NCI-H2029 (cell line): ENCODE measurements at regions not wholly inside any gene's neighbourhood (a gene's known extent, or its start where the extent isn't known, plus 50 kb on each side); places are given as distances from the start of the nearest gene placed in this dataset.
"Not testable (repeated sequence)": the region's sequence is repeated elsewhere in the genome, so short reads cannot be mapped to it uniquely, and the experiment has no call there.

Source experiments
- DNase-seq: peaks from one replicate; lab custom pipeline; 2025; lab: John Stamatoyannopoulos, UW

DNA sequence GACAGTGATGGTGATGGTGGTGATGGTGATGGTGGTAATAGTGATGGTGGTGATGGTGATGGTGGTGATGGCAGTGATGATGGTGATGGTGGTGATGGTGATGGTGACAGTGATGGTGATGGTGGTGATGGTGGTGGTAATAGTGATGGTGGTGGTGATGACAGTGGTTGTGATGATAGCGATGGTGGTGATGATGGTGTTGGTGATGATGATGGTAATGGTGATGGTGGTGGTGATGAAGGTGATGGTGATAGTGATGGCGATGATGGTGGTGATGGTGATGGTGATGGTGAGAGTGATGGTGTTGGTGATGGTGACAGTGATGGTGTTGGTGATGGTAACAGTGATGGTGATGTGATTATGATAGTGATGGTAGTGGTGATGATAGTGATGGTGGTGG is 94.3 kb downstream of the ASB1 start:
- DNase-seq = no peak

DNA sequence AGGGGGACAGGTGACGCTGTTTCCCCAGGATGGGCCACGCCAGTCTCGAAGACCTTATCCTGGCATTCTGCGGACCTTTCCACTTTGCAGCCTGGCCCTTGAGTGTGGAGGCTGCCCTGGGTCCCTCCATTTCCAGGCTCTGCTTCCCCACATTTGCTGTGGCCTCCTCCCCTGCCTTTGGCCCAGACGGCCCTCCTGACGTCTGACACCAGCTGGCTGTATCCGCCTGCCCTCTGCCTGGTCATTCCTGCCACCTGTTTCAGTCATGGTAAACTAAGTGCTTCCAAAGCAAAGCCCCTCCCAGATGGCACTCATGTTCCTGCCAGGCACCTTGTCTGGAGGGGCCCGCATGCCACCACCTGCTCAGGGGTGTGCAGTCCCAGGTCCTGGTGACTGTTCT is 95.1 kb downstream of the ASB1 start:
- peak; percentile 26 for DNase-seq

DNA sequence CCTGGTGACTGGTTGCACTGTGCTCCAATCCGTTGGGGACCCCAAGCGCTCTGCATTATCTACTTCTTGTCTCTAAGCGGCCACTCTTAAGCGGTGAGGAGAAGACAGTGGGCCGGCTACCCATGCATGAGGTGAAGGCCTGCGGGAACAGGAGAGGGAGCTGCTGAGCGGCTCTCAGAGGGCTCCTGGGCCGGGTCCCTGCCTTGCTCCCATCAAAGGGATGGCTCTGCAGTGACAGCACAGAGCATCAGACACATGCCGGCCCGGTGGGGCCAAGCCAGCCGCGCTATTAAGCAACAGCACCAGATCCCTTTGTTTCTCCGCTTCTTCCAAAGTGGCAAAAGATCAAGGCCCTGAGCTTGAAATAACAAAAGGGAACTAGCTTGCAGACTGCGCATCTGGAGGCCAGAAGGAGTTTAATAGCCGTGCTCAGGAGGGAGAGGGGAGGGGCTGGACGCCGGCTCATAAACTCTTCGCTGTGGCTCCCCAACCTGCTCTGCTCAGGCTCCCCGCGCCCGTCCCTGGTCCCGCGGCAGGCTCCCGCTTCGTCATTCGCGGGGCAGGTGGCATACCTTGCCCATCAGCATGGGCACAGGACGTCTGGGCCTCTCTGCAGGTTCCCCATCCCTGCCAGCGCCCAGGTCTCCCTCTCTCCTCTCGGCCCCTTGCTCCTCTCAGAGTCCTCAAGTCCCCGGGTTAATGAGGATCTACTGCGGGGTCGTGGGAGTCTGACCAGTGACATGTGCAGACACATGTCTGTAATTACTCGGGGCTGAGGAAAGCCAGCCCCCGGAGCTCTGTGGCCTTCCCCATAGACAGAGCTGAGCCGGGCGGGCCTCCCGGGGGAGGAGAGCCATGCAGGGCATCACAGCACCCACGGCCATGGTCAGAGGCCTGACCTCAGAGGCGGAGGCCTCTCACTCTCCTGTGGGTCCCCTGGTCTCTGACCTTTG is 96.7 kb downstream of the ASB1 start:
- no peak for DNase-seq

DNA sequence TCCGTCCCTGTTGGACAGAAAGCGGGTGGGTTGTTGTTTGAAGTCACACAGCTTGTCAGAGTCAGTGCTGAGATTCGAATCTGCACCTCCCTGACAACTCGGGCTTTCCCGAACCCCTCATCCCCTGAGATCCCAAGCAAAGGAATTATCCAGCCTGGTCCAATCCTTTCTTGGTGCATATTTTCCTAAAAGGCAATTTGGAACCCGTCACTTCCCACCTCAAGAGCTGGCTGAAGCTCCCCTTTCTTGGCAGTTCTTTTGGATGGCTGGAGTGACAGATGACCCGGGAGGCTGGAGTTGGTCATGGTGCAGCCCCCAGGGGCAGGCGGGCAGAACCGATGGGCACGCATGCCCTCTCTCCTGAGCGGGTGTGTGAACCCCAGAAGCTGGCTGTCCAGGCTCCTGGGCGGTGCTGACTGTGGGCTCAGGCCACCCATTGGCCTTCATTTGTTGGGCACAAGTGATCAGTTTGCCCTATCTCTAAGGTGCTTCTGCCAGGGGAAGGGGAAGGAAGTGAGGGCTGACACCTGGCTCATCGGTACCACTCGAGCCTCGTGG is 97.8 kb downstream of the ASB1 start:
- no peak for DNase-seq

DNA sequence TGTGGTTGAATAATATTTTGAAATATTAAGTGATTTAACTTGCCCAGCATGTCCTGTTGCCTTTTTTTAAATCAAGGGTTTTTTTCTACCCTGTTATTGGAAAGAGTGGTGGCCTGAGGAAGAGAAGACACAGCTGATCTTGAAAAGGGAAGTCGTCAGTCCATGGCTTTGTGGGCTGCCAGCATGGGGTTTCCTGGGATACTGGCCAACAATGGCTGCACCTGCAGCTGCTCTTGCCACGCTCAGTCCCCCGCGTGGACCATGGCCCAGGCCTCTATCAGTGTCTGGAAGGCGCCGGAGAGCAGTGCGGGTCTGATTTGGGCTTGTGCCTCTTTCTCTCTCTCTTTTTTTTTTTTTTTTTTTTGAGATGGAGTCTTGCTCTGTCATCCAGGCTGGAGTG is 99.3 kb downstream of the ASB1 start:
- DNase-seq = no peak

DNA sequence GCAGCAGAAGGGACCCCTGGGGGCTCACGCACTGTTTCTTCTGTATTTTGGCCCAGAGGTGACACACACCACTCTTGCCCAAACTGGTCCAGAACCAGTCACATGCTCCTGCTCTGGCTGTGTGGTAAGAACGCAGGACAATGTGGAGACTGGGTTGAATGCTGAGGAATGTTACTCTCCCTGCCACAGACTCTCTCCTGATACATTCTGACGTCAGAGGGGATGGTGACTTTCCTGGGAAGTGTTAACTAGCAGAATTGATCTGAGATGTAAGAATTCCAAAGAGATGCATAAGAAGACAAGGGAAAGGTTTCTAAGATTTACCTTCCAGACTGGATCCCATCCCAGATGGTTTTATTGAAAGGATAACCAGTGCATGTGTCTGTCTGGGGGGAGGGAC is 100.8 kb downstream of the ASB1 start:
- DNase-seq = no peak

DNA sequence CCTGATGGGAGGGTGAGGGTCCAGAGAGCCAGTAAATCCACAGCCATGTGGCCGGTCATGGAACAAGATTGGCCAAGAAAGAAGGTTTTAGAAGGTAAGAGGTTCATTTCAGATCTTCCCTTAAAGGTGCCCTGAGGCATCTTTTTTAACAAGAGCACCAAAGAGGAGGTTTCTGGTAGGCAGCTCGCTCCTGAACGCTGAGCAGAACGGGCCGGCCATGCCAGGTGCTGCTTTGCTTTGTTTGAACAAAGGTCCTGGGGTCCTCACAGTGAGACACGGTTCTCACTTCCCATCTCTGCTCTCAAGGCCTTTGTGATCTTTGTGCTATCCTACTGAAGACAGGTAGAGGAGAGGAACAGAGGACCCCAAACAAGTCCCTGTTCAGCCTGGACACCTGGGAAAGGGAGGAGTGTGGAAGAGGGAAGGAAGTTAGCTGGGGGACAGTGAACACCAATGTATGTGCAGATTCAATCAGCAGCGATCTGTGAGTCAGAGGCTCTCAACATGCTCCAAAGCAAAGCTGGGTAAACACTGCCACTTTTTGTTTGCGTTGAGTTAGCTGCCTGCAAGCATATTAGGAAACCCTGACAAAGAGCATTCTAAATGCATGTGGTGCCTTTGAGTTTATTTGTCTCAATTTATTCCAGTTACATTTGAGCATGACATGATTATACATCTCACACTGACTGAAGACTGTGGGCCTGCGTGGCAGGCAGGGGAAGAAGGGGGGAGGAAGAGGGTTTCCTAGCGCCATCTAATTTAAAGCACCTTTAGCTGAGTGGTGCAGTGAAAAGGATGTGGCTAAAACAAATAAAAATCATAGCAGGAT is 102.4 kb downstream of the ASB1 start:
- peak; percentile 50 for DNase-seq

DNA sequence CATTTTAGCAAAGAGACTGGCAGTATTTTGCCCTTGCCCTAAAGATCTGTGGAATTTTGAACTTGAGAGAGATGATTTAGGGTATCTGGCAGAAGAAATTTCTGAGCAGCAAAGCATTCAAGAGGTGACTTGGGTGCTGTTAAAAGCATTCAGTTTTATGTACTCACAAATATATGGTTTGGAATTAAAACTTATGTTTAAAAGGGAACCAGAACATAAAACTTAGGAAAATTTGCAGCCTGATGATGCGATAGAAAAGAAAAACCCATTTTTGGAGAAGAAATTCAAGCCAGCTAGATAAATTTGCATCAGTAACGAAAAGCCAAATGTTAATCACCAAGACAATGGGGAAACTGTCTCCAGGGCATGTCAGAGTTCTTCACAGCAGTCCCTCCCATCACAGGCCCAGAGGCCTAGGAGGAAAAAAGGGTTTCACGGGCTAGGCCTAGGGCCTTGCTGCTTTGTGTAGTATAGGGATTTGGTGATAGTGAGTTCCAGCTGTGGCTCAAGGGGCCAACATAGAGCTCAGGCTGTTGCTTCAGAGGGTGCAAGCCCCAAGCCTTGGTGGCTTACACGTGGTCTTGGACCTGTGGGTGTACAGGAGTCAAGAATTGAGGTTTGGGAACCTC is 104.4 kb downstream of the ASB1 start:
- not testable (repeated sequence) for DNase-seq

DNA sequence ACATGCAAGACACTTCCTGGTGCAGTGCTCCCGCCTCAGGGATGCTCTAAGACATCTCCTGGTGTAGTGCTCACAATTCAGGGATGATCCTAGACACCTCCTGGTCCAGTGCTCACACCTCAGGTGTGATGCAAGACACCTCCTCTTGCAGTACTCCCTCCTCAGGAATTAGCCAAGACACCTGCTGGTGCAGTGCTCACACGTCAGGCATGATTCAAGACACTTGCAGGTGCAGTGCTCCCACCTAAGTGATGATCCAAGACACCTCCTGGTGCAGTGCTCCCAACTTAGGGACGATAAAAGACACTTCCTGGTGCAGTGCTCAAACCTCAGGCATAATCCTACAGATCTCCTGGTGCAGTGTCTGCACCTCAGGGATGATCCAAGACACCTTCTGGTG is 117.0 kb downstream of the ASB1 start:
- not testable (repeated sequence) for DNase-seq

DNA sequence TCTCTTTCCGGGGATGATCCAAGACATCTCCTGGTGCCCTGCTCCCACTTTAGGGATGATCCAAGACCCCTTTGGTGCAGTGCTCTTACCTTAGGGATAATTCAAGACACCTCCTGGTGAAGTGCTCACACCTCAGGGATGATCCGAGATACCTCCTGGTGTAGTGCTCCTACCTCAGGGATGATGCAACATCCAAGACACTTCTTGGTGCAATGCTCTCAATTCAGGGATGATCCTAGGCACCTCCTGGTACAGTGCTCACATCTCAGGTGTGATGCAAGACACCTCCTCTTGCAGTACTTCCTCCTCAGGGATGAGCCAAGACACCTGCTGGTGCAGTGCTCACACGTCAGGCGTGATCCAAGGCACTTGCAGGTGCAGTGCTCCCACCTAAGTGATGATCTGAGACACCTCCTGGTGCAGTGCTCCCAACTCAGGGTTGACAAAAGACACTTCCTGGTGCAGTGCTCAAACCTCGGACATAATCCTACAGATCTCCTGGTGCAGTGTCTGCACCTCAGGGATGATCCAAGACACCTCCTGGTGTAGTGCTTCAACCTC is 122.3 kb downstream of the ASB1 start:
- DNase-seq = no peak

DNA sequence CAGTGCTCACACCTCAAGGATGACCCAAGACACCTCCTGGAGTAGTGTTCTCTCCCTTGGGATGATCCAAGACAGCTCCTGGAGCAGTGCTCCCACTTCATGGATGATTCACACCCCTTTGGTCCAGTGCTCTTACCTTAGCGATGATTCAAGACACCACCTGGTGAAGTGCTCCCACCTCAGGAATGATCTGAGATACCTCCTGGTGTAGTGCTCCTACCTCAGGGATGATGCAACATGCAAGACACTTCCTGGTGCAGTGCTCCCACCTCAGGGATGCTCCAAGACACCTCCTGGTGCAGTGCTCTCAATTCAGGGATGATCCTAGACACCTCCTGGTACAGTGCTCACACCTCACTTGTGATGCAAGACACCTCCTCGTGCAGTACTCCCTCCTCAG is 123.1 kb downstream of the ASB1 start:
- no peak for DNase-seq

DNA sequence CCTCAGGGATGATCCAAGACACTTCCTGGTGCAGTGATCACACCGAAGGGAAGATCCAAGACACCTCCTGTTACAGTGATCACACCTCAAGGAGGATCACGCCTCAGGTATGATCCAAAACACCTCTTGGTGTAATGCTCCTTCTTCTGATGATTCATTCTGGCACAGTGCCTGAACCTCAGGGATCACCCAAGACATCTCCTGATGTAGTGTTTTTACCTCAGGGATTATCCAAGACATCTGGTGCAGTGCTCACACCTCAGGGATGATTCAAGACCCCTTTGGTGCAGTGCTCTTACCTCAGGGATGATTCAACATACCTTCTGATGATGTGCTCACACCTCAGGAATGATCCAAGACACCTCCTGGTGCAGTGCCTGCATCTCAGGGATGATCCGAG is 124.4 kb downstream of the ASB1 start:
- DNase-seq = no peak

DNA sequence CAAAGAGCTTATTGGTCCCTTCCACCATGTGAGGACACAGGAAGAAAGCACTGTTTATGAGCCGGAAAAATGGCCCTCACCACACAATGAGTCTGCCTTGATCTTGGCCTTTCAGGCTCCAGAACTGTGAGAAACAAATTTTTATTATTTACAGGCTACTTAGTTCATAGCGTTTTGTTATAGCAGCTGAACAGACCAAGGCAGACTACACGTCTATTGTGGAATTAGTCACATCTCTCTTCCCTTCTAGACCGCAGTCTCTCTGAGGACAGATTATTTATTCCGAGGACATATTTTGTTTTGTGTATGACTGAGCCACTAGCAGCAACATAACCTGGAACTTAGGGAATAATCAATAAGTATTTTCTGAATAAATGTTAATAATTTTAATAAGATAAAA is 125.5 kb downstream of the ASB1 start:
- no peak for DNase-seq

DNA sequence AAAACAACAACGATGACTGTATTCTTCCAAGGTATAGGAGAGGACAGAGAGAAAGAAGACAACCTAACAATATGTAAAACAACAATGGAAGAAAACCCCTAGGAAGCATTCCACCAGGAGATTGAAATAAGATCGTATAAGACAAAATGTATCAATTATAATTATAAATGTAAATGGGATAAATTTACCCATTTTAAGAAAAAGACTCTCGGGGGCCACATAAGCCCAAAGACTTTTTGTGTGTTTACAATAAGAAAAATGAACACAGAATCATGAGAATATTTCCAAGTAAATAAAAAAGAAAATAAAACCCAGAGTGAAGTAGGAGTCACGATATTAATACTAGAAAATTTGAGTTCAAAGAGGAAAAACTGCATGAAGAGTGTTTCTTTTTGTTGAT is 126.4 kb downstream of the ASB1 start:
- no peak for DNase-seq

DNA sequence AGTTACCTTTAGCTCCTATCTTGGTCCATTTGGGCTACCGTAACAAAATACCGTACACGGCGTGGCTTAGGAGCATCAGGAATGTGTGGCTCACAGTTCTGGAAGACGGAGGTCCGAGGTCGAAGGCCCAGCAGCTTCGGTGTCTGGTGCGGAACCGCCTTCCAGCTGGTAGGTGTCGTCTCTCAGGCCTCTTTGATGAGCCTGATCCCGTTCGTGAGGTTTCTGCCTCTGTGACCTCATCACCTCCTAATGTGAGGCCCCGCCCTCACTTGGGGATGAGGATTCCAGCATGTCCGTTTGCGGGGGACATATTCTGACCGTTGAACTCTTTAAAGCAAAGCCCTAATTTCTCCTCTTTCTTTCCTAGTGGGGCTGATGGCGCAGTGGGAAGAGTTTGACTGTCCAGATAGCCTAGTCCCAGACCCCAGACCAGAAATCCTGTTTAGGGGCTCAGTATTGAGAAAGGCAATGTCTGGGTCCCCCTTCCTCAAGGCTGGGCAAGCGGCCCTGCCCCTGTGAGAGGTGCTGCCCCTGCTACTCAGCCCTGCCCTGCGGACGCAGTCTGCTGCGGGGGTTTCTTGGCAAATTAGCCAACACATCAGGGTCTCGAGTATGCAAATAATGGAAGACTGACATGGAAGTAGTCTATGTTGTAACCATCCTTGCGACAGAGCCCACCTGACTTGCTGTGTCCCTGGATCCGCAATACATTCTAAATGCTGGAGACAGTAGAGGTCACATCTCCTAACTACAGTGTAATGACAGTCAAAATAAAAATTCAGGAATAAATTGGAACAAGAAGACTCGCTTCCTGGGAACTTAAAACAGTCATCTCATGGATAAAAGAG is 128.0 kb downstream of the ASB1 start:
- no peak for DNase-seq

DNA sequence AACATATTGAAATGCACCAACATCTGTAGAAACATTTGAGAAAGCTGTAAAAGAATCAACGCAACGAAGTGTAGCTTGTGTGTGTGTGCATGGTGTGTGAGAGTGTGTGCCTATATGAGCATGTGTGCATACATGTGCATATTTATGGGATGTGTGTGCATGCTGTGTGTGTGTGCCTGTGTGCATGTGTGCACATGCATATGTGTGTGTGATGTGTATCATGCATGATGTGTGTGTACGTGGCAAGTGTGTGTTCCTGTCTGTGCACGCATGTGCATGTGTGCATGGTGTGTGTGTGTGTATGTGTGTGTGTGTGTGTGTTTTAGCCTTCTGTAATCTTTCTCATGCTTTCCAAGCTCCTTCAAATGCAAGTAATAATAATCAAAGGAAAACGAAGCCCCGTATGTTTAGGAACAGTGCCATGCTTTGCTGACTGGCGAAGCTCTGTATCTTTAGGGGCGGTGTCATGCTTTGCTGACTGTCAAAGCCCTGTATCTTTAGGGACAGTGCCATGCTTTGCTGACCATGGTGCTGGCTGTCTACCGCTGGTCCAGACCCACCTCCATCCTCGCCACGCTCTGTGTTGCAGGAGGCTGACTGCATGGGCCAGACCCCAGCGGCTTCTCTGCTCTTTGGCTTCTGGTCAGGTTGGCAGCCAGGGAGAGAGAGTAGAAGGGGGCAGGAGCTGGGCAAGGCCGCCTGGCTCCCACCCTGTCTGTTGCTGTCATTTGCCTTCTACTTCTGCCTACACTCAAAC is 129.2 kb downstream of the ASB1 start:
- DNase-seq = no peak

DNA sequence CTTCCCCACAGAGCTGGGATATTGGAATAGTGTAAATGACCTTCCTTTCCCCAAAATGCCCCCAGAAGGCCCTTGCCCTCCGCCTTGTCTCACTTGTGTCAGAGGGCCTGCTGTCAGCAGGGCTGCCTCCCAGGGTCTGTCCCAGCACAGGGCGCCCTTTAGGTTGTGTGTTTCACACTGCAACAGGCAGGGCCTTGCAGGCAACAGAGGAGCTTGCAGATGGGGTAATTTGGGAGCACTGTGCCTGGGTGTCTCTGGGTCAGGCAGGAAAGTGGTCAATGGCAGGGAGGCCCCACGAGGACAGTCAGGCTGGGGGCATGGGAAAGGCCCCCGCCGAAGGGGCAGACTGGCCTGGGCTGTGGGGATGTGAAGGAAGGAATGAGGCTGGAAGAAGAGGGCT is 130.7 kb downstream of the ASB1 start:
- no peak for DNase-seq

DNA sequence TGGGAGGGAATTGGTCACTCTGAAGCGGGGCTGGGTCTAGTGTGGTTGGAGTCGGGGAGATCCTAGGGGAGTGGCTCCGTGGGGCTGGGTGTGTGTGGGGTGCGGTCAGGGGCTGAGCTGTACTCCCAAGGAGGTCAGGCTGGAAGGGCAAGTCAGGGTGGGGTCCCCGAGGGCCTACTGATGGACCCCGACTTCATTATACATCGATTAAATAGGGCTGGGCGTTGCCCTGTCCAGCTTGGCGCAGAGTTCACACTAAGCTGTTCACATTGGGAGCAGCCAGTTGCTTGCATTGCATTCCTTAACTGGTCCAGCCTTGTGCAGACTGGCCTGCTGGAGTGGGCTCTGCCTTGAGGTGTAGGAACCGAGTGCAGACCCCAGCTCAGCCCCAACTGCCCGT is 131.2 kb downstream of the ASB1 start:
- DNase-seq = no peak

DNA sequence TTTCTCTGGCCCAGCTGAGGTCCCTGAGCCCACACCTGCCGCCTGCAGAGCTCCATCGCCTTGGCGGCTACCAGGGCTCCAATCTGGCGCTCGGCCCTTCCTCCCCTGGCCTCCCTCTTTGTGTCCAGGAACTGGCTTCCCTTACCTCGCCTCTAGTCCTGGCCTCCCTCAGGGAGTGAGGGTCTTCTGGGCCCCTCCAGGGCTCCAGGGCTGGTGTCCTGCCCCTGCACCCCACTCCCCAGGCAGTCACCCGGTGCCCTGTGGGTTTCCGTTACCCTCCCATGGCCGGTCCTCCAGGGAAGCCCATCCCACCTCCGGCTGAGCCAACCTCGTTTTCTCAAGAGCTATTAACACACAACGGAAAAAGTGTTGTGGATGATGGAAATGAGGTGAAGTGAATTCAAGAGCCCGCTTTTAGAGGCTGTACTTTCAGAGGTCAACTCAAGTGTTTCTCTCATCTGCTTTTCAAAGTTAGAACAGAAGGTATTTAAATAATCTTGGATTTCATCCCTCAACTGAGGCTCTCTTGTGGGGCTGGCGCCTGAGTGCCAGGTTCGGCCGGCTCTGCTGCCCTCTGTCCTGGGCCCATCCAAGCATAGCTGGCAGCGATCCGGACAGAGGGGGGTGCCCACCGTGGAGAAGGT is 131.9 kb downstream of the ASB1 start:
- DNase-seq = no peak

DNA sequence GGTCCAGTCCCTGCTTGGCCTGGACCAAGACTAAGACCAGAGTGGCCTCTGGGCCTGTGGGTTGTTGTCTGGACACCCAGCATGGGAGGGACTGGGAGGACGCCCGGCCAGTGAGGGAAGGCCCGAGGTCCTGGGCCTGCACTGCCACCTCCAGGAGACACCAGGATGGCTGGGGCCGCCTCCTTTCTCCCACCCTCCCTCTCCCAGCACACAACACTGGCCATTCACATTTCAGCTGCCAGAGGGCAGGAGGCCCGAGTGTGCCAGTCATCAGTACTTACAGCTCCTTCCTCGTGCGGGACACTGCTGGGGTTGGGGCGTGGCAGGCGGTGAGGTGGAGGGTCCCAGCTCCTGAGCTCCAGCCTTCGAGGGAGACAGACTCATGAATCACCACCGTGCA is 133.5 kb downstream of the ASB1 start:
- no peak for DNase-seq
